ELR (cell line): ENCODE measurements at regions not wholly inside any gene's neighbourhood (a gene's known extent, or its start where the extent isn't known, plus 50 kb on each side); places are given as distances from the start of the nearest gene placed in this dataset.
A peak's percentile ranks its signal among the peaks of the same experiment; 100 is the strongest.

ENCODE experiments used
- DNase-seq: peaks from one replicate; pipeline ENCODE4 v3.0.0-alpha.2; 2015; ENCODE audit warnings: low read depth

GRCh38 chr9:14428781-14429230, 114.9 kb upstream of the NFIB start:
- DNase-seq: peak; percentile 79

- no peak for DNase-seq
These were observed 113.5 kb upstream of the NFIB start for GRCh38 chr9:14427419-14427818.

GRCh38 chr9:14424983-14425382, 111.0 kb upstream of the NFIB start:
- no peak for DNase-seq

- DNase-seq: no peak
These were observed 110.3 kb upstream of the NFIB start for GRCh38 chr9:14424289-14424688.

- peak; percentile 67 for DNase-seq
These were observed 109.9 kb upstream of the NFIB start for GRCh38 chr9:14423815-14424261.

- DNase-seq: no peak
These were observed 107.3 kb upstream of the NFIB start for GRCh38 chr9:14421291-14421690.

- DNase-seq: no peak
These were observed 105.3 kb upstream of the NFIB start for GRCh38 chr9:14418941-14419937.

- no peak for DNase-seq
These were observed 104.5 kb upstream of the NFIB start for GRCh38 chr9:14418301-14418940.

GRCh38 chr9:14417237-14417636, 103.3 kb upstream of the NFIB start:
- peak; percentile 22 for DNase-seq

- DNase-seq: peak; percentile 77
These were observed 102.0 kb upstream of the NFIB start for GRCh38 chr9:14415947-14416346.

GRCh38 chr9:14413812-14414211, 99.9 kb upstream of the NFIB start:
- no peak for DNase-seq

GRCh38 chr9:14412775-14413174, 98.8 kb upstream of the NFIB start:
- no peak for DNase-seq

- no peak for DNase-seq
These were observed 92.5 kb upstream of the NFIB start for GRCh38 chr9:14406463-14406862.

GRCh38 chr9:14405176-14405706, 91.3 kb upstream of the NFIB start:
- DNase-seq: no peak

GRCh38 chr9:14403081-14403480, 89.1 kb upstream of the NFIB start:
- DNase-seq: no peak

GRCh38 chr9:14402583-14402982, 88.6 kb upstream of the NFIB start:
- no peak for DNase-seq

- no peak for DNase-seq
These were observed 88.0 kb upstream of the NFIB start for GRCh38 chr9:14401911-14402310.

- peak; percentile 59 for DNase-seq
These were observed 86.7 kb upstream of the NFIB start for GRCh38 chr9:14400658-14400995.

- DNase-seq: no peak
These were observed 86.1 kb upstream of the NFIB start for GRCh38 chr9:14399756-14400657.

GRCh38 chr9:14398473-14398872, 84.5 kb upstream of the NFIB start:
- no peak for DNase-seq

- no peak for DNase-seq
These were observed 82.2 kb upstream of the NFIB start for GRCh38 chr9:14396171-14396570.
